H1 (cell line): ENCODE measurements at regions not wholly inside any gene's neighbourhood (a gene's known extent, or its start where the extent isn't known, plus 50 kb on each side); places are given as distances from the start of the nearest gene placed in this dataset.

Experiments used
- CTCF ChIA-PET: fragments of 300-600 bp; sonication (Branson Sonifier 250); formaldehyde crosslinking; loops from one replicate; lab custom pipeline; 2021; ENCODE audit not compliant: partially characterized antibody; lab: Charles Lee
- POLR2A ChIA-PET: fragments of 300-600 bp; sonication (Branson Sonifier 250); formaldehyde crosslinking; loops from one replicate; lab custom pipeline; 2021; ENCODE audit warnings: inconsistent platforms; ENCODE audit not compliant: partially characterized antibody; lab: Charles Lee
- DNase-seq, 2 experiments: peaks; one replicate each; pipeline versions ENCODE4 v3.0.0 to v3.0.0-alpha.2; 2010 to 2022; ENCODE audit warnings: low spot score in 2 of 2, low read depth in 1 of 2, mixed read lengths in 1 of 2
- FAIRE-seq: peaks from 2 replicates; lab custom pipeline; 2011; peaks lifted over from hg19 to GRCh38; lab: Jason Lieb, UNC
- H2AFZ ChIP-seq: 2 replicates; pipeline ENCODE4 v1.8.1; 2012; ENCODE audit warnings: low read length, inconsistent platforms
- H2AK5ac ChIP-seq: 2 replicates; pipeline ENCODE4 v1.6.1; 2013; ENCODE audit warnings: low read depth, low read length
- H2BK120ac ChIP-seq: replicated peaks from 2 replicates; pipeline ENCODE3; 2013; ENCODE audit warnings: low read depth, low read length, inconsistent platforms
- H2BK12ac ChIP-seq: 2 replicates; pipeline ENCODE4 v1.6.1; 2013; ENCODE audit warnings: low read depth, low read length
- H2BK15ac ChIP-seq: 2 replicates; pipeline ENCODE4 v1.6.1; 2013; ENCODE audit warnings: low read length
- H2BK20ac ChIP-seq: 2 replicates; pipeline ENCODE4 v1.6.1; 2013; ENCODE audit warnings: low read length
- H2BK5ac ChIP-seq: 2 replicates; pipeline ENCODE4 v1.6.1; 2013; ENCODE audit warnings: low read depth, low read length
- H3K14ac ChIP-seq: 2 replicates; pipeline ENCODE4 v1.6.1; 2013; ENCODE audit warnings: inconsistent platforms; ENCODE audit not compliant: insufficient read length
- H3K18ac ChIP-seq: 2 replicates; pipeline ENCODE4 v1.6.1; 2013; ENCODE audit warnings: low read length; ENCODE audit errors: extremely low read depth
- H3K23ac ChIP-seq: 2 replicates; pipeline ENCODE4 v1.6.1; 2013; ENCODE audit warnings: inconsistent platforms; ENCODE audit not compliant: insufficient read length
- H3K23me2 ChIP-seq: 2 replicates; pipeline ENCODE4 v1.6.1; 2013; ENCODE audit warnings: low read depth, low read length
- H3K27ac ChIP-seq: 2 replicates; pipeline ENCODE4 v1.6.1; 2011; ENCODE audit warnings: low read depth, low read length, inconsistent platforms
- H3K27me3 ChIP-seq, 4 experiments: replicated peaks in 1 of 4; 1 replicate in 1 of 4; 2 replicates in 3 of 4; pipeline versions ENCODE4 v1.6.1 to v1.8.1; 2011 to 2013; ENCODE audit warnings: low read length in 3 of 4, mild to moderate bottlenecking in 3 of 4, inconsistent platforms in 2 of 4, mixed read lengths in 2 of 4, moderate library complexity in 1 of 4; ENCODE audit not compliant: control insufficient read depth in 3 of 4, insufficient read depth in 3 of 4; ENCODE audit errors: extremely low read depth in 1 of 4
- H3K36me3 ChIP-seq, 4 experiments: 2 replicates each; pipeline versions ENCODE4 v1.6.1 to v1.8.1; 2011 to 2013; ENCODE audit warnings: mild to moderate bottlenecking in 4 of 4, low read length in 3 of 4, moderate library complexity in 2 of 4, control low read depth in 1 of 4, inconsistent platforms in 1 of 4; ENCODE audit not compliant: insufficient read depth in 4 of 4, control insufficient read depth in 2 of 4
- H3K4ac ChIP-seq: replicated peaks from 2 replicates; pipeline ENCODE3; 2013; ENCODE audit warnings: low read length, low read depth, mixed read lengths, inconsistent platforms; ENCODE audit not compliant: insufficient read length
- H3K4me1 ChIP-seq, 4 experiments: replicated peaks in 1 of 4; 1 replicate in 1 of 4; 2 replicates in 3 of 4; pipeline versions ENCODE4 v1.6.1 to v1.8.1; 2011 to 2013; ENCODE audit warnings: low read length in 3 of 4, inconsistent platforms in 2 of 4, mixed read lengths in 1 of 4; ENCODE audit not compliant: insufficient read depth in 4 of 4, control insufficient read depth in 3 of 4
- H3K4me2 ChIP-seq, 2 experiments: 2 replicates each; pipeline versions ENCODE4 v1.6.1 to v1.8.1; 2011 to 2013; ENCODE audit warnings: low read depth in 2 of 2, low read length in 2 of 2, control low read depth in 1 of 2, inconsistent platforms in 1 of 2, mild to moderate bottlenecking in 1 of 2; ENCODE audit not compliant: insufficient read depth in 1 of 2
- H3K4me3 ChIP-seq, 4 experiments: fragments of 200-600, 300-600 bp in 1 of 4; sonication (generic), shearing (Covaris generic), sonication (Bioruptor Twin) in 1 of 4; 2 replicates each; pipeline versions ENCODE4 v1.5.1 to v1.8.1; 2011 to 2016; ENCODE audit warnings: low read length in 4 of 4, low read depth in 3 of 4, control low read depth in 2 of 4, inconsistent platforms in 2 of 4, mild to moderate bottlenecking in 2 of 4, mixed read lengths in 1 of 4, moderate library complexity in 1 of 4; ENCODE audit not compliant: insufficient read depth in 2 of 4; ENCODE audit errors: extremely low read depth in 1 of 4
- H3K56ac ChIP-seq: replicated peaks from 2 replicates; pipeline ENCODE3; 2013; ENCODE audit warnings: low read depth, mild to moderate bottlenecking, mixed read lengths, low read length, inconsistent platforms; ENCODE audit not compliant: insufficient read length
- H3K79me1 ChIP-seq: 2 replicates; pipeline ENCODE4 v1.6.1; 2013; ENCODE audit warnings: low read depth, low read length, control low read depth
- H3K79me2 ChIP-seq, 2 experiments: 2 replicates each; pipeline versions ENCODE4 v1.6.1 to v1.8.1; 2012 to 2013; ENCODE audit warnings: low read length in 2 of 2, mild to moderate bottlenecking in 2 of 2, inconsistent platforms in 1 of 2; ENCODE audit not compliant: insufficient read depth in 2 of 2, control insufficient read depth in 1 of 2
- H3K9ac ChIP-seq, 4 experiments: replicated peaks in 1 of 4; 1 replicate in 1 of 4; 2 replicates in 3 of 4; pipeline versions ENCODE4 v1.6.1 to v1.8.1; 2011 to 2013; ENCODE audit warnings: low read depth in 3 of 4, low read length in 3 of 4, control low read depth in 2 of 4, mild to moderate bottlenecking in 2 of 4, moderate library complexity in 2 of 4, inconsistent platforms in 1 of 4; ENCODE audit errors: extremely low read depth in 1 of 4
- H3K9me3 ChIP-seq, 2 experiments: 2 replicates each; pipeline versions ENCODE4 v1.6.1 to v1.8.1; 2012 to 2013; ENCODE audit warnings: mild to moderate bottlenecking in 2 of 2, moderate library complexity in 2 of 2, control low read depth in 1 of 2, inconsistent platforms in 1 of 2, low read depth in 1 of 2, low read length in 1 of 2, mixed read lengths in 1 of 2; ENCODE audit not compliant: insufficient read depth in 2 of 2
- H4K20me1 ChIP-seq, 2 experiments: replicated peaks in 1 of 2; 2 replicates each; pipeline versions ENCODE3 to v1.8.1; 2011 to 2013; ENCODE audit warnings: inconsistent platforms in 2 of 2, low read length in 2 of 2, mild to moderate bottlenecking in 1 of 2; ENCODE audit not compliant: insufficient read depth in 2 of 2, control insufficient read depth in 1 of 2
- H4K5ac ChIP-seq: 2 replicates; pipeline ENCODE4 v1.6.1; 2013; ENCODE audit warnings: low read length, low read depth, mixed read lengths, inconsistent platforms; ENCODE audit not compliant: insufficient read length
- H4K8ac ChIP-seq: 2 replicates; pipeline ENCODE4 v1.8.0; 2013; ENCODE audit warnings: mild to moderate bottlenecking, moderate library complexity, low read length, inconsistent platforms; ENCODE audit not compliant: insufficient read depth; ENCODE audit errors: extremely low read depth
- H4K91ac ChIP-seq: replicated peaks from 2 replicates; pipeline ENCODE3; 2013; ENCODE audit warnings: low read length, mixed read lengths, inconsistent platforms; ENCODE audit not compliant: insufficient read length
- BRCA1 ChIP-seq: IDR thresholded peaks from 2 replicates; pipeline ENCODE4 v1.6.1; 2012; ENCODE audit warnings: low read depth, low read length, improper control_type of control experiment
- CEBPB ChIP-seq: IDR thresholded peaks from 2 replicates; pipeline ENCODE4 v1.6.1; 2012; ENCODE audit warnings: low read depth, low read length
- CHD1 ChIP-seq: IDR thresholded peaks from 2 replicates; pipeline ENCODE4 v1.6.1; 2012; ENCODE audit warnings: low read depth, low read length, improper control_type of control experiment
- CTCF ChIP-seq, 3 experiments: IDR thresholded peaks; 1 replicate in 2 of 3; 2 replicates in 1 of 3; pipeline versions ENCODE4 v1.5.1 to v1.6.1; 2011; ENCODE audit warnings: low read length in 3 of 3, mild to moderate bottlenecking in 3 of 3, inconsistent platforms in 2 of 3, low read depth in 1 of 3, moderate library complexity in 1 of 3; ENCODE audit not compliant: insufficient read depth in 1 of 3; ENCODE audit errors: control extremely low read depth in 1 of 3
- EGR1 ChIP-seq: IDR thresholded peaks from 2 replicates; pipeline ENCODE4 v1.6.1; 2011; ENCODE audit warnings: low read depth, low read length, borderline replicate concordance
- FOSL1 ChIP-seq: IDR thresholded peaks from 2 replicates; pipeline ENCODE4 v1.6.1; 2011; ENCODE audit warnings: mild to moderate bottlenecking, low read depth, low read length, moderate library complexity; ENCODE audit not compliant: insufficient read depth
- RAD21 ChIP-seq, 2 experiments: IDR thresholded peaks in 1 of 2; conservative IDR thresholded peaks in 1 of 2; 2 replicates each; pipeline ENCODE4 v1.6.1; 2011; ENCODE audit warnings: low read depth in 2 of 2, low read length in 2 of 2, improper control_type of control experiment in 1 of 2, inconsistent platforms in 1 of 2, mild to moderate bottlenecking in 1 of 2, moderate library complexity in 1 of 2
- RFX5 ChIP-seq: IDR thresholded peaks from 2 replicates; pipeline ENCODE4 v1.6.1; 2011; ENCODE audit warnings: low read depth, low read length, improper control_type of control experiment, borderline replicate concordance
- SP4 ChIP-seq: IDR thresholded peaks from 2 replicates; pipeline ENCODE4 v1.6.1; 2012; ENCODE audit warnings: low read length, inconsistent platforms
- SUZ12 ChIP-seq: fragments of 200-600 bp; sonication (generic); IDR thresholded peaks from 2 replicates; pipeline ENCODE4 v1.6.1; 2012; ENCODE audit warnings: mild to moderate bottlenecking, inconsistent platforms, low read length, moderate library complexity, mixed read lengths
- USF2 ChIP-seq: IDR thresholded peaks from 2 replicates; pipeline ENCODE4 v1.6.1; 2011; ENCODE audit warnings: low read length, improper control_type of control experiment
- WGBS, 2 experiments: shearing (Covaris generic) in 1 of 2; methylation state at CpG; one replicate each; pipeline versions ENCODE4 v1.1.6 to v1.1.7; 2013 to 2015; ENCODE audit warnings: low lambda C conversion rate in 2 of 2, mixed read lengths in 2 of 2, inconsistent platforms in 1 of 2, low coverage in 1 of 2, missing lambda C conversion rate in 1 of 2; ENCODE audit not compliant: insufficient replicate concordance in 2 of 2, insufficient coverage in 1 of 2, insufficient read length in 1 of 2; ENCODE audit errors: extremely low coverage in 1 of 2, missing lambda C conversion rate in 1 of 2; 5-methylcytosine and 5-hydroxymethylcytosine counted together

- Histone ChIP-seq H3K27ac (no peak overlapping the region), H3K27me3 (no peaks in the 10 kb centered on the region), H4K8ac (no peak overlapping the region), H3K9me3 (no peaks in the 10 kb centered on the region), H2BK15ac (no peak overlapping the region), H4K5ac (no peak overlapping the region), H2BK120ac (no peak overlapping the region), H3K4me2 (no peak overlapping the region), H3K23ac (no peak overlapping the region), H3K56ac (no peak overlapping the region), H3K4me3 (no peak overlapping the region), H4K20me1 (no peaks in the 10 kb centered on the region), H2AFZ (peak overlapping the region; percentile 87; the same call in 1 of the 2 replicates), H4K91ac (no peak overlapping the region), H3K4me1 (no peaks in the 10 kb centered on the region; a peak in 1 of 7 replicates), H3K36me3 (no peaks in the 10 kb centered on the region), H2AK5ac (no peak overlapping the region), H3K79me2 (no peaks in the 10 kb centered on the region), H3K18ac (no peak overlapping the region), H2BK20ac (no peak overlapping the region), H3K23me2 (no peaks in the 10 kb centered on the region), H2BK5ac (no peak overlapping the region), H3K9ac (no peak overlapping the region; a peak in 1 of 7 replicates), H2BK12ac (no peak overlapping the region), H3K14ac (no peak overlapping the region), H3K79me1 (no peaks in the 10 kb centered on the region), H3K4ac (no peak overlapping the region)
- FAIRE-seq: peak; percentile 55
- POLR2A ChIA-PET: no interaction called here
- WGBS, 2 experiments: 60% methylated on average over 4 of the region's 4 CpGs; no CpG with 5 or more reads in 1 of the 2 experiments
- peak in 1 of 2 experiments; percentile 56 for DNase-seq
- CTCF ChIA-PET: interaction anchor here (0.8 to 2.2 kb wide), 5 partner anchors 10 to 404 kb away, joined by 3 to 13 read pairs (median 3); no protein-coding TSS in a partner anchor
- TF ChIP-seq FOSL1 (no peak), BRCA1 (no peak), CHD1 (no peak), CEBPB (no peak), RAD21 (IDR thresholded peaks at IDR 0.05 in 1 of 2, conservative IDR thresholded peaks at IDR 0.05 in 1 of 2; ENCODE audit: low read depth in 2 of 2, low read length in 2 of 2) (peak; percentile 19 to 49; a peak in 3 of 4 replicates), CTCF (IDR thresholded peaks at IDR 0.05; ENCODE audit: control extremely low read depth in 1 of 3, insufficient read depth in 1 of 3, low read depth in 1 of 3, low read length in 3 of 3) (peak in 2 of 3 experiments; percentile 42 to 56; a peak in 3 of 4 replicates), SUZ12 (no peak), RFX5 (no peak), SP4 (no peak), USF2 (no peak), EGR1 (no peak)
Measured at GRCh38 chr3:182704926-182705325, 88.4 kb upstream of the ATP11B start.
